ENCODE measurements at regions not wholly inside any gene's neighbourhood (a gene's known extent, or its start where the extent isn't known, plus 50 kb on each side); places are given as distances from the start of the nearest gene placed in this dataset.

GRCh38 chr4:27152703-27153102 lies 292.1 kb downstream of the STIM2 start:
- TF ChIP-seq CTCF (IDR thresholded peaks at IDR 0.05; ENCODE audit: low read depth, low read length, poor library complexity, severe bottlenecking) (no peak), EZH2phosphoT487 (IDR thresholded peaks at IDR 0.05; ENCODE audit: borderline replicate concordance, low read length) (no peak)

Measured in DOHH2 (cell line).